Astrocyte (in vitro differentiated cells and primary cell): ENCODE measurements at regions not wholly inside any gene's neighbourhood (a gene's known extent, or its start where the extent isn't known, plus 50 kb on each side); places are given as distances from the start of the nearest gene placed in this dataset.

ENCODE experiments used
- DNase-seq: peaks from one replicate; pipeline ENCODE4 v3.0.0-alpha.2; 2010; ENCODE audit warnings: low read depth
- FAIRE-seq: peaks from 2 replicates; lab custom pipeline; 2011; peaks lifted over from hg19 to GRCh38; lab: Jason Lieb, UNC
- H2AFZ ChIP-seq: 2 replicates; pipeline ENCODE4 v1.6.0; 2012; ENCODE audit warnings: low read depth, low read length, inconsistent platforms
- H3K27ac ChIP-seq: 2 replicates; pipeline ENCODE4 v1.5.1; 2011; ENCODE audit warnings: low read depth, low read length, inconsistent platforms
- H3K27me3 ChIP-seq: 2 replicates; pipeline ENCODE4 v1.6.0; 2011; ENCODE audit warnings: low read length, inconsistent platforms; ENCODE audit not compliant: insufficient read depth
- H3K36me3 ChIP-seq: 2 replicates; pipeline ENCODE4 v1.5.1; 2011; ENCODE audit warnings: low read length, inconsistent platforms; ENCODE audit not compliant: insufficient read depth
- H3K4me1 ChIP-seq: 2 replicates; pipeline ENCODE4 v1.5.1; 2011; ENCODE audit warnings: low read length, inconsistent platforms; ENCODE audit not compliant: insufficient read depth
- H3K4me2 ChIP-seq: 2 replicates; pipeline ENCODE4 v1.6.0; 2012; ENCODE audit warnings: low read length, inconsistent platforms
- H3K4me3 ChIP-seq: 2 replicates; pipeline ENCODE4 v1.5.1; 2011; ENCODE audit warnings: low read depth, mild to moderate bottlenecking, low read length, inconsistent platforms; ENCODE audit not compliant: insufficient read depth
- H3K79me2 ChIP-seq: 2 replicates; pipeline ENCODE4 v1.6.0; 2012; ENCODE audit warnings: mild to moderate bottlenecking, low read length, inconsistent platforms; ENCODE audit not compliant: insufficient read depth
- H3K9ac ChIP-seq: 2 replicates; pipeline ENCODE4 v1.6.0; 2012; ENCODE audit warnings: mild to moderate bottlenecking, low read length, inconsistent platforms
- H3K9me3 ChIP-seq: 2 replicates; pipeline ENCODE4 v1.5.1; 2012; ENCODE audit warnings: low read depth, mild to moderate bottlenecking, low read length, inconsistent platforms; ENCODE audit not compliant: insufficient read depth
- H4K20me1 ChIP-seq: 2 replicates; pipeline ENCODE4 v1.6.0; 2012; ENCODE audit warnings: low read length, inconsistent platforms; ENCODE audit not compliant: insufficient read depth
- H3K27ac Mint-ChIP-seq: one replicate; pipeline ENCODE4 v1.8.0; 2021; ENCODE audit warnings: mild to moderate bottlenecking, mixed read lengths; ENCODE audit not compliant: unreplicated experiment
- H3K27me3 Mint-ChIP-seq: one replicate; pipeline ENCODE4 v1.8.0; 2021; ENCODE audit warnings: low read depth, mixed read lengths; ENCODE audit not compliant: unreplicated experiment
- H3K36me3 Mint-ChIP-seq: one replicate; pipeline ENCODE4 v1.8.0; 2021; ENCODE audit warnings: low read depth, mixed read lengths; ENCODE audit not compliant: unreplicated experiment
- H3K4me1 Mint-ChIP-seq: one replicate; pipeline ENCODE4 v1.8.0; 2021; ENCODE audit warnings: low read depth, mixed read lengths; ENCODE audit not compliant: unreplicated experiment
- H3K4me3 Mint-ChIP-seq: one replicate; pipeline ENCODE4 v1.8.0; 2021; ENCODE audit warnings: mild to moderate bottlenecking, moderate library complexity, mixed read lengths; ENCODE audit not compliant: unreplicated experiment
- H3K9me3 Mint-ChIP-seq: one replicate; pipeline ENCODE4 v1.8.0; 2021; ENCODE audit warnings: mild to moderate bottlenecking, mixed read lengths; ENCODE audit not compliant: unreplicated experiment
- CTCF ChIP-seq: IDR thresholded peaks from 2 replicates; pipeline ENCODE4 v1.5.1; 2011; ENCODE audit warnings: low read depth, mild to moderate bottlenecking, inconsistent platforms, low read length, moderate library complexity; ENCODE audit not compliant: insufficient read depth
- EZH2 ChIP-seq: IDR thresholded peaks from 2 replicates; pipeline ENCODE4 v1.6.1; 2012; ENCODE audit warnings: mild to moderate bottlenecking, low read length, inconsistent platforms; ENCODE audit not compliant: insufficient read depth

- H3K36me3 ChIP-seq = no peaks in the 10 kb centered on the region
- Mint-ChIP-seq H3K9me3 (no peaks in the 10 kb centered on the region), H3K27ac (no peak overlapping the region), H3K4me1 (no peaks in the 10 kb centered on the region), H3K27me3 (peaks cover 28% of the 10 kb centered on the region), H3K4me3 (no peak overlapping the region), H3K36me3 (no peaks in the 10 kb centered on the region)
- FAIRE-seq = no peak
- no peak overlapping the region for H3K4me2 ChIP-seq
- H3K9me3 ChIP-seq = no peaks in the 10 kb centered on the region
- H4K20me1 ChIP-seq = no peaks in the 10 kb centered on the region
- no peak overlapping the region for H3K27ac ChIP-seq
- H3K4me3 ChIP-seq = no peak overlapping the region
- H3K27me3 ChIP-seq = no peaks in the 10 kb centered on the region
- no peaks in the 10 kb centered on the region for H3K79me2 ChIP-seq
- H2AFZ ChIP-seq = no peak overlapping the region
- no peak overlapping the region for H3K9ac ChIP-seq
- H3K4me1 ChIP-seq = peaks cover 6% of the 10 kb centered on the region
- TF ChIP-seq CTCF (no peak), EZH2 (no peak)
- no peak for DNase-seq
Observed at GRCh38 chr16:54488729-54489128, 202.1 kb upstream of the IRX3 start.

DNA sequence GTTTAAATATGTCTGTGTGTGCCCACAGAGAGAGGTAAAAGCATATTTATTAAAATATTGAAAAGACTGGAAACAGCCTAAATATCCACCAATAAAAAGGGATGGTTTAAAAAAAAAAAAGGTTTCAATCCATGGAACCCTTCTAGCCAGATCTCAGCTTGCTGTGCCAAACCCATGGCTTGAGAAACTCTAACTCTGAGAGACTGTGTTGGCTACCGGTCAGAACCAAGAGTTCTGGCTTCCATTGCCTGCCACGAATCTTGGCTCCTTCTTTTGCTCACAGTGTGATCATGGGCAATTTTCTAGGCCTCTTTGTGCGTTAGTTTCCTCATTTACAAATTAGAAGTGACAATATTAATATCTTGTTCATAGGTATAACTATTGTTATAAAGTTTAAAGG lies 201.3 kb upstream of the IRX3 start:
- no peaks in the 10 kb centered on the region for H3K9me3 Mint-ChIP-seq
- no peak overlapping the region for H3K27ac Mint-ChIP-seq
- no peak overlapping the region for H3K27ac ChIP-seq

More for the DNA sequence above, 201.3 kb upstream of the IRX3 start:
- H4K20me1 ChIP-seq = no peaks in the 10 kb centered on the region
- H3K4me3 Mint-ChIP-seq = no peak overlapping the region
- H3K79me2 ChIP-seq = no peaks in the 10 kb centered on the region
- TF ChIP-seq EZH2 (no peak), CTCF (no peak)
- H3K9ac ChIP-seq = no peak overlapping the region
- no peak overlapping the region for H3K4me2 ChIP-seq
- peaks cover 32% of the 10 kb centered on the region for H3K27me3 Mint-ChIP-seq
- H3K36me3 Mint-ChIP-seq = no peaks in the 10 kb centered on the region
- peaks cover 2% of the 10 kb centered on the region for H3K4me1 ChIP-seq
- H3K36me3 ChIP-seq = no peaks in the 10 kb centered on the region
- DNase-seq (no peak), FAIRE-seq (no peak)
- no peak overlapping the region for H3K4me3 ChIP-seq
- no peaks in the 10 kb centered on the region for H3K9me3 ChIP-seq
- no peaks in the 10 kb centered on the region for H3K4me1 Mint-ChIP-seq
- H2AFZ ChIP-seq = no peak overlapping the region
- no peaks in the 10 kb centered on the region for H3K27me3 ChIP-seq
